Panc1 (cell line): ENCODE measurements at regions not wholly inside any gene's neighbourhood (a gene's known extent, or its start where the extent isn't known, plus 50 kb on each side); places are given as distances from the start of the nearest gene placed in this dataset.

Experiments used
- ATAC-seq: fragments of 200-7000 bp; cut with Tn5 transposase; 2 replicates; pipeline ENCODE4 v1.9.1; 2020; ENCODE audit warnings: mild to moderate bottlenecking, moderate library complexity
- BruUV-seq: library from RNA; stranded (reverse); fragments of 400-500 nt; replicated peaks from 2 replicates; lab custom pipeline; 2021; lab: Mats Ljungman, UMichigan
- CTCF ChIA-PET: fragments of 300-600 bp; sonication (Branson Sonifier 250); formaldehyde crosslinking; loops from one replicate; lab custom pipeline; 2022; ENCODE audit warnings: antibody characterized with exemption; lab: Charles Lee
- POLR2A ChIA-PET: fragments of 300-600 bp; sonication (Branson Sonifier 250); formaldehyde crosslinking; loops from one replicate; lab custom pipeline; 2022; ENCODE audit warnings: antibody characterized with exemption; lab: Charles Lee
- DNase-seq: peaks from one replicate; pipeline ENCODE4 v3.0.0-alpha.2; 2010; ENCODE audit warnings: low read depth, low spot score
- H3K27ac ChIP-seq: 2 replicates; pipeline ENCODE4 v1.5.1; 2011; ENCODE audit warnings: mild to moderate bottlenecking, low read length, inconsistent platforms
- H3K27me3 ChIP-seq: fragments of 200-500 bp; sonication (Bioruptor generic); 2 replicates; pipeline ENCODE4 v1.6.0; 2014; ENCODE audit warnings: low read length, inconsistent platforms; ENCODE audit not compliant: control insufficient read depth, insufficient read depth
- H3K36me3 ChIP-seq: fragments of 200-500 bp; sonication (Bioruptor generic); 2 replicates; pipeline ENCODE4 v1.5.1; 2014; ENCODE audit warnings: inconsistent platforms, mild to moderate bottlenecking, low read length, moderate library complexity; ENCODE audit not compliant: control insufficient read depth, insufficient read depth
- H3K4me1 ChIP-seq: 2 replicates; pipeline ENCODE4 v1.5.1; 2011; ENCODE audit warnings: inconsistent platforms, mild to moderate bottlenecking, low read length, moderate library complexity; ENCODE audit not compliant: control insufficient read depth, insufficient read depth
- H3K4me3 ChIP-seq, 2 experiments: 2 replicates each; pipeline ENCODE4 v1.5.1; 2011 to 2012; ENCODE audit warnings: low read depth in 2 of 2, low read length in 2 of 2, mild to moderate bottlenecking in 2 of 2, inconsistent platforms in 1 of 2, moderate library complexity in 1 of 2
- H3K9me3 ChIP-seq: fragments of 200-500 bp; sonication (Bioruptor generic); 2 replicates; pipeline ENCODE4 v1.5.1; 2014; ENCODE audit warnings: low read depth, mild to moderate bottlenecking, inconsistent platforms, low read length, moderate library complexity; ENCODE audit not compliant: control insufficient read depth, insufficient read depth
- POLR2AphosphoS5 ChIP-seq: IDR thresholded peaks from 2 replicates; pipeline ENCODE4 v1.6.1; 2012; ENCODE audit warnings: mild to moderate bottlenecking, low read depth, low read length, moderate library complexity
- SIN3A ChIP-seq: IDR thresholded peaks from 2 replicates; pipeline ENCODE4 v1.6.1; 2012; ENCODE audit warnings: low read depth, mild to moderate bottlenecking, low read length, moderate library complexity, borderline replicate concordance; ENCODE audit not compliant: insufficient read depth
- TCF7L2 ChIP-seq: IDR thresholded peaks from 2 replicates; pipeline ENCODE4 v1.6.1; 2011; ENCODE audit warnings: mild to moderate bottlenecking, low read depth, low read length, inconsistent platforms
- in situ Hi-C: cut with HindIII; loops from 2 replicates; pipeline ENCODE4 v1.10.0; 2016; ENCODE audit warnings: low sequenced_read_pairs, low pct_unique_long_range_greater_than_20kb
- intact Hi-C: fragments of 100-400 bp; cut with micrococcal nuclease; formaldehyde crosslinking; loops from one replicate; pipeline ENCODE4 v1.10.0; 2022; ENCODE audit not compliant: unreplicated experiment
- TF ChIP-seq, protein P1 (sequence below): fragments of 450-650 bp; IDR thresholded peaks from 2 replicates; pipeline ENCODE4 v1.5.1; 2017; ENCODE audit warnings: mild to moderate bottlenecking
- TF ChIP-seq, protein P2 (sequence below), 2 experiments: IDR thresholded peaks; 2 replicates each; pipeline ENCODE4 v1.6.1; 2011 to 2012; ENCODE audit warnings: low read depth in 2 of 2, control low read depth in 1 of 2, low read length in 1 of 2, mild to moderate bottlenecking in 1 of 2, moderate library complexity in 1 of 2; ENCODE audit not compliant: insufficient read depth in 1 of 2

DNA sequence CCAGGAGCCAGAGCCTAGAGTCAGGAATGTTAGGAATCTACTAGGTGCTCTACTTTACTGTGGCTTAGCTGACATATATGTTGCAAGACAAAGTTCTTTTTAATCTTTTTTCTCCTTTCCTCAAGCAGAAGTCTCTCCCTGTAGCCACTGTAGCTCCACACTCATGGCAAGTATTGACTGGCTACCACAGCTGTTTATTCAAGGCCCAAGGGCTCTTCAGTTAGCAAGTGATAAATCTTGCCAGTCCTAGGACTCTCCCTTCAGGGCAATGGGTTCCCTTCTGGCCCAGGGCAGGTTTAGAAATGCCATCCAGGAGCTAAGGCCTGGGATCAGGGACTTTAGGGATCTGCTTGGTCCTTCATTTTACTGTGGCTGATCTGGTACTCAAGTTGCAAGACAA is 82.0 kb upstream of the TNFRSF21 start:
- no peak overlapping the region for H3K4me3 ChIP-seq
- H3K36me3 ChIP-seq, result no peaks in the 10 kb centered on the region
- ChIA-PET POLR2A (no interaction called here), CTCF (no interaction called here)
- H3K4me1 ChIP-seq, result no peaks in the 10 kb centered on the region
- no TSS peak for BruUV-seq
- ATAC-seq (no peak), DNase-seq (no peak)
- intact Hi-C loops (no loop called here), in situ Hi-C loops (no loop called here)
- H3K27me3 ChIP-seq, result no peaks in the 10 kb centered on the region
- H3K9me3 ChIP-seq, result no peaks in the 10 kb centered on the region
- no peak overlapping the region for H3K27ac ChIP-seq
- TF ChIP-seq SIN3A (no peak), POLR2AphosphoS5 (no peak), TCF7L2 (no peak)
- TF ChIP-seq, protein P1, sequence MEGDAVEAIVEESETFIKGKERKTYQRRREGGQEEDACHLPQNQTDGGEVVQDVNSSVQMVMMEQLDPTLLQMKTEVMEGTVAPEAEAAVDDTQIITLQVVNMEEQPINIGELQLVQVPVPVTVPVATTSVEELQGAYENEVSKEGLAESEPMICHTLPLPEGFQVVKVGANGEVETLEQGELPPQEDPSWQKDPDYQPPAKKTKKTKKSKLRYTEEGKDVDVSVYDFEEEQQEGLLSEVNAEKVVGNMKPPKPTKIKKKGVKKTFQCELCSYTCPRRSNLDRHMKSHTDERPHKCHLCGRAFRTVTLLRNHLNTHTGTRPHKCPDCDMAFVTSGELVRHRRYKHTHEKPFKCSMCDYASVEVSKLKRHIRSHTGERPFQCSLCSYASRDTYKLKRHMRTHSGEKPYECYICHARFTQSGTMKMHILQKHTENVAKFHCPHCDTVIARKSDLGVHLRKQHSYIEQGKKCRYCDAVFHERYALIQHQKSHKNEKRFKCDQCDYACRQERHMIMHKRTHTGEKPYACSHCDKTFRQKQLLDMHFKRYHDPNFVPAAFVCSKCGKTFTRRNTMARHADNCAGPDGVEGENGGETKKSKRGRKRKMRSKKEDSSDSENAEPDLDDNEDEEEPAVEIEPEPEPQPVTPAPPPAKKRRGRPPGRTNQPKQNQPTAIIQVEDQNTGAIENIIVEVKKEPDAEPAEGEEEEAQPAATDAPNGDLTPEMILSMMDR, result no peak
- TF ChIP-seq, protein P2, sequence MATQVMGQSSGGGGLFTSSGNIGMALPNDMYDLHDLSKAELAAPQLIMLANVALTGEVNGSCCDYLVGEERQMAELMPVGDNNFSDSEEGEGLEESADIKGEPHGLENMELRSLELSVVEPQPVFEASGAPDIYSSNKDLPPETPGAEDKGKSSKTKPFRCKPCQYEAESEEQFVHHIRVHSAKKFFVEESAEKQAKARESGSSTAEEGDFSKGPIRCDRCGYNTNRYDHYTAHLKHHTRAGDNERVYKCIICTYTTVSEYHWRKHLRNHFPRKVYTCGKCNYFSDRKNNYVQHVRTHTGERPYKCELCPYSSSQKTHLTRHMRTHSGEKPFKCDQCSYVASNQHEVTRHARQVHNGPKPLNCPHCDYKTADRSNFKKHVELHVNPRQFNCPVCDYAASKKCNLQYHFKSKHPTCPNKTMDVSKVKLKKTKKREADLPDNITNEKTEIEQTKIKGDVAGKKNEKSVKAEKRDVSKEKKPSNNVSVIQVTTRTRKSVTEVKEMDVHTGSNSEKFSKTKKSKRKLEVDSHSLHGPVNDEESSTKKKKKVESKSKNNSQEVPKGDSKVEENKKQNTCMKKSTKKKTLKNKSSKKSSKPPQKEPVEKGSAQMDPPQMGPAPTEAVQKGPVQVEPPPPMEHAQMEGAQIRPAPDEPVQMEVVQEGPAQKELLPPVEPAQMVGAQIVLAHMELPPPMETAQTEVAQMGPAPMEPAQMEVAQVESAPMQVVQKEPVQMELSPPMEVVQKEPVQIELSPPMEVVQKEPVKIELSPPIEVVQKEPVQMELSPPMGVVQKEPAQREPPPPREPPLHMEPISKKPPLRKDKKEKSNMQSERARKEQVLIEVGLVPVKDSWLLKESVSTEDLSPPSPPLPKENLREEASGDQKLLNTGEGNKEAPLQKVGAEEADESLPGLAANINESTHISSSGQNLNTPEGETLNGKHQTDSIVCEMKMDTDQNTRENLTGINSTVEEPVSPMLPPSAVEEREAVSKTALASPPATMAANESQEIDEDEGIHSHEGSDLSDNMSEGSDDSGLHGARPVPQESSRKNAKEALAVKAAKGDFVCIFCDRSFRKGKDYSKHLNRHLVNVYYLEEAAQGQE (IDR thresholded peaks at IDR 0.05; ENCODE audit: insufficient read depth in 1 of 2, low read depth in 2 of 2, low read length in 1 of 2), result no peak

DNA sequence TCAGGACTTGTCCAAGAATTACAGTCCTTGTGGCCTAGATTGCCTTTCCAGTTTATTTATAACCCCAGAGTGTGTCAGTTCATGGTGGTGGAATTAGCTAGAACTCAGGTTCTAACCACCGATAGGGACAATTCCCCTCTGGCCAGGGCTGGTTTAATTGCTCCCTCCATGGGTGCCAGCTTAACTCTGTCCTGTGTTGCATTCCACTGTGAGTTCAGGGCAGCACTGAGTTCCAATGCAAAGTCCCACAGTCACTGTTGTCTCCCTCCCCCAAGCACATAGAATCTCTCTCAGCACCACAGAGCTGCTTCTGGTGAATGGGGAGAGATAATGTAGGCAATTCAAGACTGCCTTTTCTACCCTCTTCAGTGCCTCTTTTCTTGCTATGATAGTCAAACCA is 82.5 kb upstream of the TNFRSF21 start:
- in situ Hi-C loops (no loop called here), intact Hi-C loops (no loop called here)
- Histone ChIP-seq H3K27me3 (no peaks in the 10 kb centered on the region), H3K36me3 (no peaks in the 10 kb centered on the region), H3K9me3 (no peaks in the 10 kb centered on the region), H3K4me1 (no peaks in the 10 kb centered on the region), H3K4me3 (no peak overlapping the region), H3K27ac (no peak overlapping the region)
- DNase-seq (no peak), ATAC-seq (no peak)
- ChIA-PET CTCF (no interaction called here), POLR2A (no interaction called here)
- TF ChIP-seq, protein P2 (IDR thresholded peaks at IDR 0.05; ENCODE audit: insufficient read depth in 1 of 2, low read depth in 2 of 2, low read length in 1 of 2), result no peak
- TF ChIP-seq, protein P1, result no peak
- no peak for TF ChIP-seq POLR2AphosphoS5
- TF ChIP-seq SIN3A, result no peak
- TF ChIP-seq TCF7L2, result no peak
- BruUV-seq, result no TSS peak
